ENCODE measurements at regions not wholly inside any gene's neighbourhood (a gene's known extent, or its start where the extent isn't known, plus 50 kb on each side); places are given as distances from the start of the nearest gene placed in this dataset.

- TF ChIP-seq CTCF (IDR thresholded peaks at IDR 0.05; ENCODE audit: low read depth, low read length) = no peak
- TF ChIP-seq EZH2phosphoT487 (IDR thresholded peaks at IDR 0.05; ENCODE audit: low read depth) = no peak
Measured at GRCh38 chr2:195600778-195601177, 56.2 kb upstream of the SLC39A10 start.
